ENCODE measurements at regions not wholly inside any gene's neighbourhood (a gene's known extent, or its start where the extent isn't known, plus 50 kb on each side); places are given as distances from the start of the nearest gene placed in this dataset.

GRCh38 chr6:119887666-119888065 is 538.1 kb upstream of the MAN1A1 start:
- no peak overlapping the region for H2BK20ac ChIP-seq (ENCODE audit: low read length)
- H3K18ac ChIP-seq (ENCODE audit: extremely low read depth, low read length) = no peak overlapping the region
- no peak overlapping the region for H3K27ac ChIP-seq (ENCODE audit: low read depth, low read length)
- no peak overlapping the region for H4K5ac ChIP-seq (ENCODE audit: insufficient read length, low read depth, low read length)
- DNase-seq (ENCODE audit: low read depth in 1 of 2, low spot score in 2 of 2) = no peak
- H3K4me3 ChIP-seq (ENCODE audit: extremely low read depth in 1 of 4, insufficient read depth in 2 of 4, low read depth in 3 of 4, low read length in 4 of 4) = no peak overlapping the region
- FAIRE-seq = no peak
- no peaks in the 10 kb centered on the region for H3K36me3 ChIP-seq (ENCODE audit: control insufficient read depth in 2 of 4, insufficient read depth in 4 of 4, low read length in 3 of 4)
- no peak overlapping the region for H3K4me2 ChIP-seq (ENCODE audit: insufficient read depth in 1 of 2, low read depth in 2 of 2, low read length in 2 of 2)
- H3K14ac ChIP-seq (ENCODE audit: insufficient read length) = no peak overlapping the region
- no peak overlapping the region for H4K8ac ChIP-seq (ENCODE audit: extremely low read depth, insufficient read depth, low read length)
- H2BK5ac ChIP-seq (ENCODE audit: low read depth, low read length) = no peak overlapping the region
- H3K9me3 ChIP-seq (ENCODE audit: insufficient read depth in 2 of 2, low read depth in 1 of 2, low read length in 1 of 2) = no peaks in the 10 kb centered on the region
- no peak overlapping the region for H2AK5ac ChIP-seq (ENCODE audit: low read depth, low read length)
- H3K23me2 ChIP-seq (ENCODE audit: low read depth, low read length) = no peaks in the 10 kb centered on the region
- no peak for TF ChIP-seq TAF7 (optimal IDR thresholded peaks at IDR 0.05; ENCODE audit: borderline replicate concordance, low read depth, low read length)
- TF ChIP-seq SAP30 (IDR thresholded peaks at IDR 0.05; ENCODE audit: insufficient read depth, insufficient replicate concordance, low read length) = no peak
- no peak for TF ChIP-seq YY1 (IDR thresholded peaks at IDR 0.05; ENCODE audit: low read depth, low read length)
- no peak for TF ChIP-seq FOSL1 (IDR thresholded peaks at IDR 0.05; ENCODE audit: insufficient read depth, low read depth, low read length)
- TF ChIP-seq KDM1A (IDR thresholded peaks at IDR 0.05; ENCODE audit: borderline replicate concordance, low read length) = no peak
- no peak for TF ChIP-seq CBX5 (IDR thresholded peaks at IDR 0.05; ENCODE audit: low read depth, low read length)
- no peak for TF ChIP-seq SP1 (IDR thresholded peaks at IDR 0.05; ENCODE audit: low read depth, low read length)
- H2BK15ac ChIP-seq (ENCODE audit: low read length) = no peak overlapping the region
- no peak overlapping the region for H3K4ac ChIP-seq (replicated peaks; ENCODE audit: insufficient read length, low read depth, low read length)
- ChIA-PET POLR2A (ENCODE audit: partially characterized antibody) (no interaction called here), CTCF (ENCODE audit: partially characterized antibody) (no interaction called here)
- no peak overlapping the region for H2AFZ ChIP-seq (ENCODE audit: low read length)
- H3K56ac ChIP-seq (replicated peaks; ENCODE audit: insufficient read length, low read depth, low read length) = no peak overlapping the region
- H3K79me1 ChIP-seq (ENCODE audit: low read depth, low read length) = no peaks in the 10 kb centered on the region
- no peaks in the 10 kb centered on the region for H4K20me1 ChIP-seq (replicated peaks in 1 of 2; ENCODE audit: control insufficient read depth in 1 of 2, insufficient read depth in 2 of 2, low read length in 2 of 2)
- H3K79me2 ChIP-seq (ENCODE audit: control insufficient read depth in 1 of 2, insufficient read depth in 2 of 2, low read length in 2 of 2) = no peaks in the 10 kb centered on the region
- no peak overlapping the region for H2BK12ac ChIP-seq (ENCODE audit: low read depth, low read length)
- no peak overlapping the region for H4K91ac ChIP-seq (replicated peaks; ENCODE audit: insufficient read length, low read length)
- no peaks in the 10 kb centered on the region for H3K27me3 ChIP-seq (replicated peaks in 1 of 4; ENCODE audit: control insufficient read depth in 3 of 4, extremely low read depth in 1 of 4, insufficient read depth in 3 of 4, low read length in 3 of 4)
- no peak overlapping the region for H3K23ac ChIP-seq (ENCODE audit: insufficient read length)
- H2BK120ac ChIP-seq (replicated peaks; ENCODE audit: low read depth, low read length) = no peak overlapping the region
- no peak overlapping the region for H3K9ac ChIP-seq (replicated peaks in 1 of 4; ENCODE audit: extremely low read depth in 1 of 4, low read depth in 3 of 4, low read length in 3 of 4)
- H3K4me1 ChIP-seq (replicated peaks in 1 of 4; ENCODE audit: control insufficient read depth in 3 of 4, insufficient read depth in 4 of 4, low read length in 3 of 4) = no peaks in the 10 kb centered on the region
